Renal pelvis (tissue), 1 donor: ENCODE measurements at regions not wholly inside any gene's neighbourhood (a gene's known extent, or its start where the extent isn't known, plus 50 kb on each side); places are given as distances from the start of the nearest gene placed in this dataset.
"Not testable (repeated sequence)": the region's sequence is repeated elsewhere in the genome, so short reads cannot be mapped to it uniquely, and the experiment has no call there.

Source experiments
- DNase-seq: peaks from one replicate; pipeline ENCODE4 v3.0.0-alpha.2; 2013

GRCh38 chrX:46165866-46166265 lies 379.4 kb downstream of the ZNF674 start:
- no peak for DNase-seq

GRCh38 chrX:46165411-46165810 lies 379.8 kb downstream of the ZNF674 start:
- no peak for DNase-seq

- no peak for DNase-seq
Observed at GRCh38 chrX:46152756-46153155, 392.5 kb downstream of the ZNF674 start.

DNA sequence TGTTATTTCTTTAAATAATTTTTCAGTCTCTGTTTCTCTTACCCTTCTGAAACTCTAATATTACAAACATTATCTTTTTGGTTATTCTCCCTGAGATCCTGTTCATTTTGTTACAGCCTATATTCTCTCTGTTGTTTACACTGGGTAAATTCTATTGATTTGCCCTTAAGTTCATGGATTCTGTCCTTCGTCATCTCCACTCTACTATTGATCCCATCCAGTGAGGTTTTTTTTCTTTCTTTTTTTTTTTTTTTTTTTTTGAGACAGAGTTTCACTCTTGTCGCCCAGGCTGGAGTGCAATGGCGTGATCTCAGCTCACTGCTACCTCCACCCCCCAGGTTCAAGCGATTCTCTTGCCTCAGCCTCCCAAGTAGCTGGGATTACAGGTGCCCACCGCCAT lies 393.9 kb downstream of the ZNF674 start:
- DNase-seq: not testable (repeated sequence)

DNA sequence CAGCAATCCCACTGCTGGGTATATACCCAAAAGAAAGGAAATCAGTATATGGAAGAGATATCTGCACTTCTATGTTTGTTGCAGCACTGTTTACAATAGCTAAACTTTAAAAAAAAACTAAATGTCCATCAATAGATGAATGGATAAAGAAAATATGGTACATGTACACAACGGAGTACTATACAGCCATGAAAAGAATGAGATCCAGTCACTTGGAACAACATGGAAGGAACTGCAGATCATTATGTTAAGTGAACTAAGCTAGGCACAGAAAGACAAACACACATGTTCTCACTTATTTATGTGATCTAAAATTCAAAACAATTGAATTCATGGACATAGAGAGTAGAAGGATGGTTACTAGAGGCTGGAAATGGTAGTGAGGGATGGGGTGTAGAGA lies 400.7 kb downstream of the ZNF674 start:
- no peak for DNase-seq

DNA sequence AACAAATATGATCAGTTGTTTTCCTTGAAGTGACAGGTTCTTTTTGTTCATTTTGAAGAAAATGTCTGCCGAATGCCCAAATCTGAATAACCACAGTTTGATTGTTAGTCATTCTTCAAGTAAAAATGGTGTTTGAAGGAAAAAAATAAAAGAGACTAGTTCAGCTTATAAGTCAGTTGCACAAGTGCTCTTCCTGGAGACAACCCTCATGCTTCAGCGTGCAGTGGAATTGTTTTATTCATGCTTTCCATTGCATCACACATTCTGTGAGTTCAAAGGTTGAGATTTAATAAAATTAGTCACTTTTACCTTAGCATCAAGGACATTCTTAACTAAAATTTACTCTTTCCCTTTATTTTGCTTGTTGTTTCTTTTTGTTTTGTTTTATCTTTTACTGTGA lies 404.9 kb downstream of the ZNF674 start:
- DNase-seq: no peak

GRCh38 chrX:46130247-46130646 lies 415.0 kb downstream of the ZNF674 start:
- no peak for DNase-seq

DNA sequence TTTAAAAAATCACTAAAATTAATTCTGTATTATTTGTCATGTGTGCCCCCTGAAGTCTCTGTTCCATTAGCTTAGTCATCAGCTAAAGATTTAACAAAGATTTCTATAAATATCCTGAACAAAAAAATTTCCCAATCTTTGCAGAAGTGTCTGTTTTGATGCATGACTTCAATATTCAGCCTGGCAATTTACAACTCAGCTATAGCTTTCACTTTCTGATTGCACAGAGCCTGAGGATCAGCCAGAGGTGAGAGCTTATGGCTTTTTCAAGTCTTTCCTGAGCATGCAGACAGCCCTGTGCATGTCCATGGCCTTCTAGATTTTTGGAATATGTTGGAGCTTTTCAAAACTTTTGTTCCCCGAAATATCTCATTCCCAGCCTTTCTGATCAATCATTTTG lies 420.1 kb downstream of the ZNF674 start:
- DNase-seq: no peak

DNA sequence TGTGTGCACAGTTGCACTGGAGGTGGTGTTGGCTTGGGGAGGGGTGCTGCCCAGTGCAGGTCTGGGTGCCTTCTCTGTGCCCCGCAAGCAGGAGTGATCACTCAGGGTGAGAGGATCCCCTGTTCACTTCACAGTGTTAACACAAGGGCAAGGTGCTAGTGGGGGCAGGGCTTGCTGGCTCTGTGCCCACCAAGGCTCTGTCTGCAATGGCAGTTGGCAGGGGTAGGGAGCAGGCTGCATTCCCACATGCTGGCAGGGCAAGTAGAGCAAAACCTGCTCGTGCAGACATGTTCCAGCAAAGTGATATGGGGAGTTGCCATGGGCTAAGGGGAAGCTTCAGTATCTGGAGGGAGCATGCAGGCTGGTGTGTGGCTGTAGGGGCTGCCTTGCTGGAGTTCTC lies 428.0 kb downstream of the ZNF674 start:
- no peak for DNase-seq

DNA sequence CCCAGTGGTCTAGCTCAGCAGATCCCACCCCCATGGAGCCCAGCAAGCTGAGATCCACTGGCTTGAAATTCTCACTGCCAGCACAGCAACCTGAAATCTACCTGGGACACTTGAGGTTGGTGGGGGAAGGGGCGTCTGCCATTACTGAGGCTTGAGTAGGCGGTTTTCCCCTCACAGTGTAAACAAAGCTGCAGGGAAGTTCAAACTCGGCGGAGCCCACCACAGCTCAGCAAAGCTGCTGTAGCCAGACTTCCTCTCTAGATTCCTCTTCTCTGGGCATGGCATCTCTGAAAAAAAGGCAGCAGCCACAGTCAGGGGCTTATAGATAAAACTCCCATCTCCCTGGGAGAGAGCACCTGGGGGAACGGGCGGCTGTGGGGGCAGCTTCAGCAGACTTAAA lies 457.9 kb downstream of the ZNF674 start:
- DNase-seq: not testable (repeated sequence)

- not testable (repeated sequence) for DNase-seq
Observed at GRCh38 chrX:46080121-46080520, 465.1 kb downstream of the ZNF674 start.

DNA sequence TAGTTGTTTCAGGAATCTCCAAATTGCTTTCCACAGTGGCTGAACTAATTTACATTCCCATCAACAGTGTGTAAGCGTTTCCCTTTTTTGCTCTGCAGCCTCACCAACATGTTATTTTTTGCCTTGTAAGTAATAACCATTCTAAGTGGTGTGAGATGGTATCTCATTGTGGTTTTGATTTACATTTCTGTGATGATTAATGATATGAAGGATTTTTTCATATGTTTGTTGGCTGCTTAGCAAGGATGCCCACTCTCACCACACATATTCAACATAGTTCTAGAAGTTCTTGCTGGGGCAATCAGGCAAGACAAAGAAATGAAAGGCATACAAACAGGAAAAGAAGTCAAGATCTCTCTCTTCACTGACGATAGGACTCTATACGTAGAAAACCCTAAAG lies 472.4 kb downstream of the ZNF674 start:
- DNase-seq: no peak

DNA sequence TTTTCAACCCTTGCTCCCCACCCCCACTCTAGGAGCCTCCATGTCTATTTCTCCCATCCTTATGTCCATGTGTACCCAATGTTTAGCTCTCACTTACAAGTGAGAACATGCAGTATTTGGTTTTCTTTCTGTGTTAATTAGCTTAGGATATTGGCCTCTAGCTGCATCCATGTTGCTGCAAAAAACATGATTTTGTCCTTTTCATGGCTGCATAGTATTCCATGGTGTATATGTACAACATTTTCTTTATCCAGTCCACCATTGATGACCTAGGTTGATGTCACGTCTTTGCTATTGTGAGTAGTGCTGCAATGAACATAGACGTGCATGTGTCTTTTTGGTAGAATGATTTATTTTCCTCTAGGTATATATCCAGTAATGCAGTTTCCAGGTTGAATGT lies 472.8 kb downstream of the ZNF674 start:
- DNase-seq: no peak

GRCh38 chrX:46070421-46070820 lies 474.8 kb downstream of the ZNF674 start:
- DNase-seq: no peak

GRCh38 chrX:46059316-46059715 lies 485.9 kb downstream of the ZNF674 start:
- no peak for DNase-seq

DNA sequence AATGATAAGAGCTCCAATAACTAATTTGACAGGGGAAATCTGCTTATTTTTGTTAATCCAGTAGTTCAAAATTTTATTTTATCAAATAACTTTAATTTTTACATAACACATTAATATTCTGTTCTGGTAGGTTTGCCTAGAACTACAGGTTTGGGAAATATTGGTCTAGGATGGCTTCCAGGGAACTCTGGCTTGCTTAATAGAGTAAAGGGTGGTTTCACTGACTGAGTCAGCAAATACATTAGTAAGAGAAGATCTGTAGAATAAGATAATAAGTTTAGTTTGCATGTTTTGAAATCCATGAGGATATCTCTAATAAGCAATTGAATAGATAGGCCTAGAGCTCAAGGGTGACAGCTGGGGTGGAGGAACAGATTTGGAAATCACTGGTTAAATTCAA lies 500.7 kb downstream of the ZNF674 start:
- no peak for DNase-seq

DNA sequence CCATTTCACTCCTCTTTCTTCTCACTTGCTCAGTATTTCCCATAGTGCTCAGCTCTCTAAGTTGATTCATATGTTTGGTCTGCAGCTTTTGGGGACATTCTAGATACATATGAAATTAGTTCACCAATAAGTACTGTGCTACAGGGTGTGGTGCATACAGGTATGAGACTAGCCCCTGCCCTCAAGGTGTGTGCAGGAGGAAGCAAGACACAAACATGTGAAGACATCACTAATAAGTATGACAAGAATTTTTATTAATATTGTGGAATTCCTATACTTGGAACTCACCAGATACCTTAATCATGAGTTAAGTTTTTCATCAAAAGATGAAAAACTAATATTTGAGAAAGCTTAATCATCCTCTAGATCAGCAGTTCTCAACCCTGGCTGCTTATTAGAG lies 505.2 kb downstream of the ZNF674 start:
- DNase-seq: no peak

DNA sequence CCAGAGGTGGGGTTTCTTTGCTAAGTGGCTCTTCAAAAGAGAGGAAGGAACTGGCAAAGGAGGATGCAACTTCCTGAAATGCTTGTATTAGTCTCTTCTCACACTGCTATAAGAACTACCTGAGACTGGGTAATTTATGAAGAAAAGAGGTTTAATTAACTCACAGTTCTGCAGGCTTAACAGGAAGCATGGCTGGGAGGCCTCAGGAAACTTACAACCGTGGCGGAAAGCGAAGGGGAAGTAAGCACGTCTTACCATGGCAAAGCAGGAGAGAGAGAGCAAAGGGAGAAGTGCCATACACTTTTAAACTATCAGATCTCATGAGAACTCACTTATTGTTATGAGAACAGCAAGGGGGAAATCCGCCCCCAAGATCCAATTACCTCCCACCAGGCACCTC lies 505.7 kb downstream of the ZNF674 start:
- no peak for DNase-seq

GRCh38 chrX:46036508-46036907 lies 508.7 kb downstream of the ZNF674 start:
- DNase-seq: no peak

DNA sequence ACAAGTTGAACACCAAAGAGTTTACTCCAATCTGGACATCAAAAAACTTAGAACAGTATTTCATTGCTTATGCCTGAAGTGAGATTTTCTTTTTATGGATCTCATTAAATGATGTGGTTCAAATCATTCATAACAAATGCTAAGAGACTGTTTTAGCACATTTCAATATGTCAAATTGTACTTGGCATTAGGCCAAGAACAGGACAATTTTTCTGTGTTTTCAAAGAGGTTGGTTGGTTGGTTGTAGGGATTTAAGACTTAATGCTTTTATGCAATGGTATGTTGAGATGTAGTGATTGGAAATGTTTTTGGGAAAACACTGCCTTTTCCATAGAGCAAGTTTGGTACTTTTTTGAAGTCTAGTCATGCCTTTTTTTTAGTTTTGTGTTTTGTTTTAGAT lies 510.4 kb downstream of the ZNF674 start:
- no peak for DNase-seq

- no peak for DNase-seq
Observed at GRCh38 chrX:46029777-46030176, 515.4 kb downstream of the ZNF674 start.

- DNase-seq: no peak
Observed at GRCh38 chrX:46016296-46016695, 528.9 kb downstream of the ZNF674 start.

DNA sequence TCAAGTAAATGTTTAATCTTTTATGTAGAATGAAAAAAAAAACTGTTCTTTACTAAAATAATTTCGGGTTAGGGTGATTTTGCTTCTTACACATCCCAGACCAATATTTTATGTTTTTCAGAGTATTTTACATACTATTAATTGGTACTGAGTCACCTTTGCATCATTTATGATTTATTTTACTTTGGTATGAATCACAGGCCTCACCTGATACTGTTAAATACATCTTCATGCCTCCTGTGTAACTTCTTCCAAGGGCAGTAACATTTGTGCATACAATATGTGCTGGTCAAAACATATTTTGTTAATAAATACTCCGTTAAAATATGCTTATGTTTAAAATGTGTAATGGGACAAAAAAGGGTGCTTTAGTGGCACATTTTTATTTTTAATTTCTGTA lies 529.6 kb downstream of the ZNF674 start:
- no peak for DNase-seq

DNA sequence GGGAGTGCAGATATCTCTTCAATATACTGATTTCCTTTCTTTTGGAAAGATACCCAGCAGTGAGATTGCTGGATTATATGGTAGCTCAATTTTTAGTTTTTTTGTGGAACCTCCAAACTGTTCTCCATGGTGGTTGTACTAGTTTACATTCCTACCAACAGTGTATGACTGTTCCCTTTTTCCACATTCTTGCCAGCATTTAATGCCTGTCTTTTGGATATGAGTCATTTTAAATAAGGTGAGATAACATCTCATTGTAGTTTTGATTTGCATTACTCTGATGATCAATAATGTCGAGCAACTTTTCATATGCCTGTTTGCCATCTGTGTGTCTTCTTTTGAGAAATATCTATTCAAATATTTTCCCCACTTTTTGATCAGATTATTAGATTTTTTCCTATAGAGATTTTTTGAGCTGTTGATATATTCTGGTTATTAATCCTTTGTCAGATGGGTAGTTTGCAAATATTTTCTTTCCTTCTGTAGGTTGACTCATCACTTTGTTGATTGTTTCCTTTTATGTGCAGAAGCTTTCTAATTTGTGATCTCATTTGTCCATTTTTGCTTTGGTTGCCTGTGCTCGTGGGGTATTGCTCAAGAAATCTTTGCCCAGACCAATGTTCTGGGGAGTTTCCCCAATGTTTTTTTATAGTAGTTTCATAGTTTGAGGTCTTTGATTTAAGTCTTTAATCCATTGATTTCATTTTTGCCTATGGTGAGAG lies 552.7 kb downstream of the ZNF674 start:
- no peak for DNase-seq

DNA sequence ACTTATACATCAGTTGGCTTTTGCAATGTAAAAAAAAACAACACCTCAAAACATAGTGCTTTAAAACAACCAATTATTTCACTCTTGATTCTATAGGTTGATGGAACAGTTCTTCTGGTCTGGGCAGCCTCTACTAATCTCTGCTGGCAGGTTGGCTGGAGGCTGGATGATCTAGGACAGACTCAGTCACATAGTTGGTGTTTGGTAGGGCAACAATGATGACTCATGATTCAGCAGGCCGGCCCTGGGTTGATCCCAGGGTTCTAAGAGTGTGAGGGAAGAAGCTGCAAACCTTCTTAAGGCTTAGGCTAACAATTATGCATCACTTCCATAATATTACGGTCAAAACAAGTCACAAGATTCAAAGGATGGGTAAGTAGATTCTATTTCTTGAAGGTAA lies 558.2 kb downstream of the ZNF674 start:
- DNase-seq: no peak
